ENCODE measurements at regions not wholly inside any gene's neighbourhood (a gene's known extent, or its start where the extent isn't known, plus 50 kb on each side); places are given as distances from the start of the nearest gene placed in this dataset.

DNA sequence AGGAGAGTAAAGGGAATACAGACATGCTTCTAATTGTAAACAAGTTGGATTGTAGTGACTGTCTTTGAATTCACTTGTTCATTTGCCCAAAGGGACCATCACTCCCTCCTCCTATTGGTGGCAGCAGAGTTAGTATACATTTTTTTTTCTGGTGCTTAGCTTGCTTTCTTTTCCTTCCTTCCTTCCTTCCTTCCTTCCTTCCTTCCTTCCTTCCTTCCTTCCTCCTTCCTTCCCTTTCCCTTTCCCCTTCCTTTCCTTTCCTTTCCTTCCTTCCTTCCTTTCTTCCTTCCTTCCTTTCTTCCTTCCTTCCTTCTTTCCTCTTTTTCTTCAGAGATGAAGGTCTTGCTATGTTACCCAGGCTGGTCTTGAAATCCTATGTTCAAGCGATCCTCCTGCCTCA lies 94.8 kb upstream of the ATP6AP2 start:
- no peaks in the 10 kb centered on the region for H3K36me3 ChIP-seq (ENCODE audit: control insufficient read depth, insufficient read depth, low read length)
- H3K27me3 ChIP-seq (ENCODE audit: control insufficient read depth, insufficient read depth, low read length) = no peaks in the 10 kb centered on the region
- ChIA-PET POLR2A (no interaction called here), CTCF (no interaction called here)
- DNase-seq (ENCODE audit: low read depth) = no peak
- no peak overlapping the region for H3K4me3 ChIP-seq (ENCODE audit: low read depth, low read length)
- TF ChIP-seq CTCF (IDR thresholded peaks at IDR 0.05; ENCODE audit: insufficient read depth, low read depth, low read length) = no peak

DNA sequence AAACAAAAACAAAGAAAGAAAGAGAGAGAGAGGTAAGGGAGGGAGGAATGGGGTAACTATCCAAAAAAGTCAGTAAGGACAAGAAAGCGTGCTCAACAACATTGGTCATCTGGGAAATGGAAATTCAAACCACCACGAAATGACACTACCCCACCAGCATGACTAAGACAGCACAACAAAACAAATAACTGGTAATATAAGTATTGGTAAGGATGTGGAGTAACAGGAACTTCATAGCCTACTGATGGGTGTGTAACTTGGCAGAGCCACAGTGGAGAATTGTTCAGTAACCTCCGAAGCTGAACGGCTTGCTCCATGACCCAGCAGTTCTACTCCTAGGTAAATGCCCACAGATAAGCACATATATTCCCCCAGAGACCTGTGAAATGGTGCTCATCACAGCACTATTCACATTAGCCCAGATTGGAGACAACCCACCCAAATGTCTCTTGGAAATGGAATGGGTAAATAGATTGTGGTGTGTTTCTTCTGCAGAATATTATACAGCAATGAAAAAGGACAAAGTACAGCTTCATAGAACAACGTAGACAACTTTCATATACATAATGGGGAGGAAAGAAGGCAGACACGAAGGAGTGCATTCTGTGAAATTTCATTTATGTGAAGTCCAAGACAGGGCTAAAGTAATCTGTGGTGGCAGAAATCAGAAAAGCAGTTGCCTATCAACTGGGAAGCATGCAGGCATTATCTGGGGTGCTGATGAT lies 95.5 kb upstream of the ATP6AP2 start:
- DNase-seq (ENCODE audit: low read depth) = no peak
- H3K4me3 ChIP-seq (ENCODE audit: low read depth, low read length) = no peak overlapping the region
- CTCF ChIA-PET = no interaction called here
- H3K27me3 ChIP-seq (ENCODE audit: control insufficient read depth, insufficient read depth, low read length) = no peaks in the 10 kb centered on the region
- TF ChIP-seq CTCF (IDR thresholded peaks at IDR 0.05; ENCODE audit: insufficient read depth, low read depth, low read length) = no peak
- no peaks in the 10 kb centered on the region for H3K36me3 ChIP-seq (ENCODE audit: control insufficient read depth, insufficient read depth, low read length)
- POLR2A ChIA-PET = no interaction called here

GRCh38 chrX:40484408-40485091 lies 96.2 kb upstream of the ATP6AP2 start:
- Histone ChIP-seq H3K36me3 (ENCODE audit: control insufficient read depth, insufficient read depth, low read length) (no peaks in the 10 kb centered on the region), H3K27me3 (ENCODE audit: control insufficient read depth, insufficient read depth, low read length) (no peaks in the 10 kb centered on the region), H3K4me3 (ENCODE audit: low read depth, low read length) (no peak overlapping the region)
- ChIA-PET CTCF (no interaction called here), POLR2A (no interaction called here)
- no peak for DNase-seq (ENCODE audit: low read depth)
- TF ChIP-seq CTCF (IDR thresholded peaks at IDR 0.05; ENCODE audit: insufficient read depth, low read depth, low read length) = no peak

GRCh38 chrX:40483502-40483901 lies 97.3 kb upstream of the ATP6AP2 start:
- POLR2A ChIA-PET = no interaction called here
- H3K4me3 ChIP-seq (ENCODE audit: low read depth, low read length) = no peak overlapping the region
- H3K36me3 ChIP-seq (ENCODE audit: control insufficient read depth, insufficient read depth, low read length) = no peaks in the 10 kb centered on the region
- CTCF ChIA-PET = no interaction called here
- no peak for DNase-seq (ENCODE audit: low read depth)
- H3K27me3 ChIP-seq (ENCODE audit: control insufficient read depth, insufficient read depth, low read length) = no peaks in the 10 kb centered on the region
- no peak for TF ChIP-seq CTCF (IDR thresholded peaks at IDR 0.05; ENCODE audit: insufficient read depth, low read depth, low read length)

- H3K36me3 ChIP-seq (ENCODE audit: control insufficient read depth, insufficient read depth, low read length) = no peaks in the 10 kb centered on the region
- no peak overlapping the region for H3K4me3 ChIP-seq (ENCODE audit: low read depth, low read length)
- H3K27me3 ChIP-seq (ENCODE audit: control insufficient read depth, insufficient read depth, low read length) = no peaks in the 10 kb centered on the region
- TF ChIP-seq CTCF (IDR thresholded peaks at IDR 0.05; ENCODE audit: insufficient read depth, low read depth, low read length) = no peak
- ChIA-PET CTCF (no interaction called here), POLR2A (no interaction called here)
- DNase-seq (ENCODE audit: low read depth) = no peak
Observed at GRCh38 chrX:40479777-40480318, 100.9 kb upstream of the ATP6AP2 start.

All from BJ (cell line).